DOHH2 (cell line): ENCODE measurements at regions not wholly inside any gene's neighbourhood (a gene's known extent, or its start where the extent isn't known, plus 50 kb on each side); places are given as distances from the start of the nearest gene placed in this dataset.

Experiments
- EZH2phosphoT487 ChIP-seq: fragments of 200-600 bp; sonication (generic); IDR thresholded peaks from 2 replicates; pipeline ENCODE4 v1.6.1; 2017; ENCODE audit warnings: borderline replicate concordance, mild to moderate bottlenecking, antibody characterized with exemption, low read length, moderate library complexity, mixed read lengths
- TF ChIP-seq, protein P1 (sequence below): fragments of 200-600 bp; sonication (generic); IDR thresholded peaks from one replicate; pipeline ENCODE4 v1.5.1; 2014; ENCODE audit warnings: antibody characterized with exemption, mild to moderate bottlenecking, low read depth, low read length; ENCODE audit not compliant: poor library complexity, severe bottlenecking

DNA sequence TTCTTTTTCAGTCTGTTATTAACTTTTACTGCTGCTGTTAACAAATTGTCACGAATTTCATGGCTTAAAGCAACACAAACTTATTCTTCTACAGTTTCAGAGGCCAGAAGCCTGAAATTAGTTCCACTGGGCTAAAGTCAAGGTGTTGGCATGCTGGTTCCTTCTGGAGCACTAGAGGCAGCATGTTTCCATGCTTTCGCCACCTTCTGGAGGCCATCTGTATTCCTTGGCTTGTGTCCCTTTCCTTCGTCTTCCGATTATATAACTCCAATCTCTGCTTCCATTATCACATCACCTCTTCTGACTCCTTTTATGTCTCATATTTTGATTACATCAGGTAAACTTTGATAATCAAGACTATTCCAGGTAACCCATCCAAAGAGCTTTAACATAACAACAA lies 1742.1 kb downstream of the BRINP3 start:
- TF ChIP-seq, protein P1, sequence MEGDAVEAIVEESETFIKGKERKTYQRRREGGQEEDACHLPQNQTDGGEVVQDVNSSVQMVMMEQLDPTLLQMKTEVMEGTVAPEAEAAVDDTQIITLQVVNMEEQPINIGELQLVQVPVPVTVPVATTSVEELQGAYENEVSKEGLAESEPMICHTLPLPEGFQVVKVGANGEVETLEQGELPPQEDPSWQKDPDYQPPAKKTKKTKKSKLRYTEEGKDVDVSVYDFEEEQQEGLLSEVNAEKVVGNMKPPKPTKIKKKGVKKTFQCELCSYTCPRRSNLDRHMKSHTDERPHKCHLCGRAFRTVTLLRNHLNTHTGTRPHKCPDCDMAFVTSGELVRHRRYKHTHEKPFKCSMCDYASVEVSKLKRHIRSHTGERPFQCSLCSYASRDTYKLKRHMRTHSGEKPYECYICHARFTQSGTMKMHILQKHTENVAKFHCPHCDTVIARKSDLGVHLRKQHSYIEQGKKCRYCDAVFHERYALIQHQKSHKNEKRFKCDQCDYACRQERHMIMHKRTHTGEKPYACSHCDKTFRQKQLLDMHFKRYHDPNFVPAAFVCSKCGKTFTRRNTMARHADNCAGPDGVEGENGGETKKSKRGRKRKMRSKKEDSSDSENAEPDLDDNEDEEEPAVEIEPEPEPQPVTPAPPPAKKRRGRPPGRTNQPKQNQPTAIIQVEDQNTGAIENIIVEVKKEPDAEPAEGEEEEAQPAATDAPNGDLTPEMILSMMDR = no peak
- TF ChIP-seq EZH2phosphoT487 = no peak
